GM12873 (cell line): ENCODE measurements at regions not wholly inside any gene's neighbourhood (a gene's known extent, or its start where the extent isn't known, plus 50 kb on each side); places are given as distances from the start of the nearest gene placed in this dataset.

Experiments used
- TF ChIP-seq, protein P1 (sequence below): IDR thresholded peaks from 2 replicates; pipeline ENCODE4 v1.5.1; 2012; ENCODE audit warnings: low read depth, mild to moderate bottlenecking, moderate library complexity, low read length, control low read depth; ENCODE audit not compliant: insufficient read depth; ENCODE audit errors: missing control alignments

- TF ChIP-seq, protein P1, sequence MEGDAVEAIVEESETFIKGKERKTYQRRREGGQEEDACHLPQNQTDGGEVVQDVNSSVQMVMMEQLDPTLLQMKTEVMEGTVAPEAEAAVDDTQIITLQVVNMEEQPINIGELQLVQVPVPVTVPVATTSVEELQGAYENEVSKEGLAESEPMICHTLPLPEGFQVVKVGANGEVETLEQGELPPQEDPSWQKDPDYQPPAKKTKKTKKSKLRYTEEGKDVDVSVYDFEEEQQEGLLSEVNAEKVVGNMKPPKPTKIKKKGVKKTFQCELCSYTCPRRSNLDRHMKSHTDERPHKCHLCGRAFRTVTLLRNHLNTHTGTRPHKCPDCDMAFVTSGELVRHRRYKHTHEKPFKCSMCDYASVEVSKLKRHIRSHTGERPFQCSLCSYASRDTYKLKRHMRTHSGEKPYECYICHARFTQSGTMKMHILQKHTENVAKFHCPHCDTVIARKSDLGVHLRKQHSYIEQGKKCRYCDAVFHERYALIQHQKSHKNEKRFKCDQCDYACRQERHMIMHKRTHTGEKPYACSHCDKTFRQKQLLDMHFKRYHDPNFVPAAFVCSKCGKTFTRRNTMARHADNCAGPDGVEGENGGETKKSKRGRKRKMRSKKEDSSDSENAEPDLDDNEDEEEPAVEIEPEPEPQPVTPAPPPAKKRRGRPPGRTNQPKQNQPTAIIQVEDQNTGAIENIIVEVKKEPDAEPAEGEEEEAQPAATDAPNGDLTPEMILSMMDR: no peak
Measured at GRCh38 chr11:103688924-103689323, 347.5 kb upstream of the DDI1 start.

DNA sequence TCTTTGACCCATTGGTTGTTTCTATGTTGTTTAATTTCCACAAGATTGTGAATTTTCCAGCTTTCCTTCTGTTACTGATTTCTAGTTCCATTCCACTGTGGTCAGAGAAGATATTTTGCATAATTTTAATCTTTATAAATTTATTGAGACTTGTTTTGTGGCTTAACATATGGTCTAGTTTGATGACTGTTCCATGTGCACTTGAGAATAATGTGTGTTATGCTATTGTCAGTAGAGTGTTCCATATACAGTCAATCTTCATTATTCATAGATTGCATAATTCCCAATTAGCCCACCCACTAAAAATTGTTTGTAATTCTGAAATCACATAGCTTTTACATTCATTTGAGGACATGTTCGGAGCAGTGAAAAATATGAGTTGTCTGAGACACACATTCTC, 346.1 kb upstream of the DDI1 start:
- TF ChIP-seq, protein P1: no peak

DNA sequence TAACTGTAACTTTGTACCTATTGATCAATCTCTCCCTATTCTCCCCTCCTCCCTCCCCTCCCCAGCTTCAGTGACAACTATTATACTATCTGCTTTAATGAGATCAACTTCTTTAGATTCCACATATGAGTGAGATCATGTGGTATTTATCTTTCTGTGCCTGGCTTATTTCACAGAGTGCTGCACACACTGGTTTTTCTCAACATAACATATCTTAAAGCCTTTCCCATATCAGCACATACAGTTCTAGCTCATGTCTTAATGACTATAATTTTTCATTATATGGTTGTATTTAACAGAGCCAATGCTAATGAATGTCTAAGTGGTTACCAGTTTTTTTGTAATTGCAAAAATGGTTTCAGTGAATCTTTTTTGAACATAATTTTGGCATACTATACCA, 340.3 kb upstream of the DDI1 start:
- TF ChIP-seq, protein P1: no peak

- TF ChIP-seq, protein P1: no peak
Measured at GRCh38 chr11:103699216-103699615, 337.2 kb upstream of the DDI1 start.

- TF ChIP-seq, protein P1: no peak
Measured at GRCh38 chr11:103699656-103700055, 336.8 kb upstream of the DDI1 start.

DNA sequence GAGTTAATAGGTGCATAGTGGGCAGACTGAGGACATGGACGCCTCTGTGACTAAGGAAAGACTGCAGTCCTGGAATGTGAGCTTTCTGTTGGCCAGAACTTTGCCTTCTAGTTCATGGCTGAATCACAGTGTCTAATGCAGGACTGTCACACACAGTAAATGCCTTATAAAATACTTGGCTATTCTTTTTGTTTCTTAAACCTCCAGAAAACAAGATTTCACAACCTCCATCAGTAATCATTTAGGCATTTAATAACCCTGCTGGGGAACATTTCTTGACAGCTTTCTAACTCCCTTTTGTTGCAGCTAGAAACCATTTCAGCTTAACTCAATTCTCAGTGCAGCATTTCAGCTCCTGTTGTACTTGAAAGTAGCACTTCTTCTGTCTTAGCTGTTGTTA, 335.8 kb upstream of the DDI1 start:
- TF ChIP-seq, protein P1: no peak

- TF ChIP-seq, protein P1: no peak
Measured at GRCh38 chr11:103703437-103703836, 333.0 kb upstream of the DDI1 start.

GRCh38 chr11:103703954-103704353, 332.5 kb upstream of the DDI1 start:
- TF ChIP-seq, protein P1: no peak
